Heart right ventricle (tissue), 16 donors: ENCODE measurements at regions not wholly inside any gene's neighbourhood (a gene's known extent, or its start where the extent isn't known, plus 50 kb on each side); places are given as distances from the start of the nearest gene placed in this dataset.

ENCODE experiments used
- ATAC-seq, 8 donors: fragments of 200-7000 bp; cut with Tn5 transposase; one replicate each; pipeline ENCODE4 v1.9.1; 2020; ENCODE audit warnings: mild to moderate bottlenecking in 8 of 8, moderate library complexity in 8 of 8, moderate number of reproducible peaks in 1 of 8
- DNase-seq, 2 donors: peaks; one replicate each; pipeline ENCODE4 v3.0.0-alpha.2; 2020
- H3K27ac ChIP-seq, 10 donors: fragments of 200-600 bp; sonication (generic) in 2 of 10; one replicate each; pipeline versions ENCODE4 v1.5.0 to v1.8.0; 2020 to 2022; ENCODE audit warnings: mild to moderate bottlenecking in 3 of 10
- H3K27me3 ChIP-seq, 7 donors: fragments of 200-600 bp; one replicate each; pipeline ENCODE4 v1.8.0; 2021 to 2022; ENCODE audit warnings: mild to moderate bottlenecking in 2 of 7
- H3K36me3 ChIP-seq, 9 donors: fragments of 200-600 bp; sonication (generic) in 1 of 9; one replicate each; pipeline versions ENCODE4 v1.5.0 to v1.8.0; 2020 to 2022; ENCODE audit warnings: mild to moderate bottlenecking in 2 of 9
- H3K4me1 ChIP-seq, 9 donors: fragments of 200-600 bp; sonication (generic) in 1 of 9; one replicate each; pipeline versions ENCODE4 v1.5.0 to v1.8.0; 2020 to 2022; ENCODE audit warnings: mild to moderate bottlenecking in 4 of 9
- H3K4me3 ChIP-seq, 10 donors: fragments of 200-600 bp; sonication (generic) in 2 of 10; one replicate each; pipeline versions ENCODE4 v1.5.0 to v1.8.0; 2020 to 2022; ENCODE audit warnings: mild to moderate bottlenecking in 7 of 10, moderate library complexity in 2 of 10
- H3K9me3 ChIP-seq, 11 donors: fragments of 200-600 bp in 10 of 11; sonication (generic) in 2 of 11; one replicate each; pipeline versions ENCODE4 v1.5.0 to v1.8.0; 2013 to 2022; ENCODE audit warnings: mild to moderate bottlenecking in 2 of 11, control low read depth in 1 of 11, moderate library complexity in 1 of 11
- WGBS, 2 donors: extraction: QIAGEN DNeasy Blood & Tissue Kit; methylation state at CpG; one replicate each; pipeline ENCODE4 v1.1.7; 2013; ENCODE audit warnings: inconsistent platforms in 1 of 2; 5-methylcytosine and 5-hydroxymethylcytosine counted together
- intact Hi-C, 10 donors: fragments of 100-400 bp; cut with DNase I; formaldehyde crosslinking; loops; one replicate each; pipeline versions ENCODE4 v1.11.1 to v1.14.2; 2022
- TF ChIP-seq, protein P1 (sequence below), 9 donors: fragments of 200-600 bp; sonication (generic) in 2 of 9; IDR thresholded peaks; one replicate each; pipeline versions ENCODE4 v1.5.0 to v1.8.0; 2021 to 2022; ENCODE audit warnings: antibody characterized with exemption in 9 of 9, mild to moderate bottlenecking in 5 of 9, moderate library complexity in 1 of 9
- donor health status: Arrhythmogenic right ventricular cardiomyopathy.
- donor health status: ischemic (EF 13 %, LVEDD 7.1; RV severe dilation, severe dysfunction).
- donor health status: healthy with polysubstance abuse.
- donor health status: DM: no; HTN: yes; CAD: no.
- donor health status: DM: no; HTN: no; CAD: no.
- donor health status: ischemic (EF 25% LVEDD 6.9; RV normal size, moderate dysfunction).
- donor health status: ischemic (EF 25% LVEDD 5.7; RV mildly dilated, moderate dysfunction).
- donor health status: healthy.
- donor health status: DM: yes; HTN: yes; CAD: no.
- donor health status: Ischemic cardiomyopathy.
- donor health status: ischemic (EF 35%, LVEDD 5.7; RV mildly dilated, moderate dysfunction).
- donor health status: nonischemic (EF 11% LVEDD 7.7; RV severe dilation, severe dysfunction).
- donor health status: DM: yes; HTN: yes; CAD: no.
- donor health status: PGD.
- donor health status: ischemic (EF 29% LVEDD 5.4; RV normal size, mild dysfunction).
- donor health status: nonischemic (EF 23%, LVEDD 6.1; RV moderate dilation, normal function).

DNA sequence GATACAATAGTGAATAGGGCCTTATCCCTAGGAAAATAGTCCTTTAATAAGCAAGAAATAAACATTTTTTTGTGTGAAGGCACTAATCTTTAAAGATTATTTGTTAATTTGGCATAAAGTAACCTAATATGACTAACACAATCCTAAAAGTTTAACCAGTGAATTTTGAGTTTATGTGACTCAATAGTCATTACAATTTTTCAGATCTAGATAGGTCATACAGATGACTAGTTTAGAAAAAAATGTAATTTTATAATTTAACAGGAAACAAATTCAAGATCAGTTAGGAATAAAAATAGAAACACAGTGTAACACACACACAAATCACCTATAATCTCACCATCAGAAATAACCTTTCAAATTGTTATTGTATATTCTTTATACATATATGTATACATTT, 620.7 kb upstream of the ALCAM start:
- no peak overlapping the region for H3K27ac ChIP-seq
- H3K4me3 ChIP-seq, result no peak overlapping the region
- no peak for ATAC-seq
- no peaks in the 10 kb centered on the region for H3K9me3 ChIP-seq
- H3K27me3 ChIP-seq, result no peaks in the 10 kb centered on the region
- TF ChIP-seq, protein P1, sequence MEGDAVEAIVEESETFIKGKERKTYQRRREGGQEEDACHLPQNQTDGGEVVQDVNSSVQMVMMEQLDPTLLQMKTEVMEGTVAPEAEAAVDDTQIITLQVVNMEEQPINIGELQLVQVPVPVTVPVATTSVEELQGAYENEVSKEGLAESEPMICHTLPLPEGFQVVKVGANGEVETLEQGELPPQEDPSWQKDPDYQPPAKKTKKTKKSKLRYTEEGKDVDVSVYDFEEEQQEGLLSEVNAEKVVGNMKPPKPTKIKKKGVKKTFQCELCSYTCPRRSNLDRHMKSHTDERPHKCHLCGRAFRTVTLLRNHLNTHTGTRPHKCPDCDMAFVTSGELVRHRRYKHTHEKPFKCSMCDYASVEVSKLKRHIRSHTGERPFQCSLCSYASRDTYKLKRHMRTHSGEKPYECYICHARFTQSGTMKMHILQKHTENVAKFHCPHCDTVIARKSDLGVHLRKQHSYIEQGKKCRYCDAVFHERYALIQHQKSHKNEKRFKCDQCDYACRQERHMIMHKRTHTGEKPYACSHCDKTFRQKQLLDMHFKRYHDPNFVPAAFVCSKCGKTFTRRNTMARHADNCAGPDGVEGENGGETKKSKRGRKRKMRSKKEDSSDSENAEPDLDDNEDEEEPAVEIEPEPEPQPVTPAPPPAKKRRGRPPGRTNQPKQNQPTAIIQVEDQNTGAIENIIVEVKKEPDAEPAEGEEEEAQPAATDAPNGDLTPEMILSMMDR (IDR thresholded peaks at IDR 0.05), result no peak
- no peak for DNase-seq
- intact Hi-C loops, result no loop called here
- H3K4me1 ChIP-seq, result no peaks in the 10 kb centered on the region
- H3K36me3 ChIP-seq, result no peaks in the 10 kb centered on the region

DNA sequence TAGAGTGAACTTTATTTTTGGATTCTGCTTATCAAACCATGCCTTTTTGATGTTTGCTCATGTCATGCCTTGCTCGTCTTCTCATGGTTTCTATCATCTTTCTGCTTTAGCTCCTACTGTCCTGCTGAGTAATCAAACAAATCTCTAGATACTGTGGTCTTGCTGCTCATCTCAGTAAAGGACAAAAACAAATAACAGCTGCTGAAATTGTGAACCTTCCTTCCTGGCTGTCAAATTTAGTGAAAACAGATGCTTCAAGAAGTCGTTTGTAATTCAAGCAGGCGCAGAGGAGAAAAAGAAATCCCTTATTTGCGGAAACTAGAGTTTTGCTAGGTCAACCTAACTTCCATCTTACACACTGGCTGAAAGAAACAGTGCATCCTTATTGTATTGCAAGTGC, 616.1 kb upstream of the ALCAM start:
- WGBS, 2 donors, result 37 to 48% methylated on average over 4 of the region's 4 CpGs
- Histone ChIP-seq H3K9me3 (peaks cover 0 to 4% (median 0%) of the 10 kb centered on the region in 11 donors), H3K27ac (no peak overlapping the region), H3K27me3 (no peaks in the 10 kb centered on the region), H3K4me3 (no peak overlapping the region), H3K4me1 (no peaks in the 10 kb centered on the region), H3K36me3 (no peaks in the 10 kb centered on the region)
- intact Hi-C loops, result no loop called here
- ATAC-seq (no peak), DNase-seq (no peak)
- TF ChIP-seq, protein P1 (IDR thresholded peaks at IDR 0.05), result no peak

DNA sequence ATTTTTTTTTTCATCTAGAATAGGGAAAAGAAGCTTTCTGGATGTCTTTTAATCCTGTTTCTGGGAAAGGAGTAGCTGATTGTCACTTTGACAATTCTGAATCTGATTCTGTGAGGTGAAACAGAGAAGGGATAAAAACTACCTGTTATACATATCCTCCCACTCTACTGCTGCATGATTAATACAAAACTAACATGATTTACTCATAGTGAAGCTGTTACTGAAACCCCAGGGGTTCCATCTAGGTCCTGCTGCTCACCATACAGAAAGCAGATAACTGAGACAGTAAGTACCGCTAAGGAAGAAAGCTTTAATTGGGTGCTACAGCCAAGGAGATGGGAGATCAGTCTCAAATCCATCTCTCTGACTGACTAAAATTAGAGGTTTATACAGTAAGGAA, 610.9 kb upstream of the ALCAM start:
- TF ChIP-seq, protein P1 (IDR thresholded peaks at IDR 0.05), result no peak
- no peaks in the 10 kb centered on the region for H3K27me3 ChIP-seq
- ATAC-seq (no peak), DNase-seq (no peak)
- intact Hi-C loops, result no loop called here
- no peaks in the 10 kb centered on the region for H3K36me3 ChIP-seq
- H3K4me1 ChIP-seq, result no peaks in the 10 kb centered on the region
- 94 to 97% methylated on average over 1 of the region's 1 CpG for WGBS, 2 donors
- H3K27ac ChIP-seq, result no peak overlapping the region
- H3K9me3 ChIP-seq, result peaks cover 0 to 4% (median 0%) of the 10 kb centered on the region in 11 donors
- H3K4me3 ChIP-seq, result no peak overlapping the region

DNA sequence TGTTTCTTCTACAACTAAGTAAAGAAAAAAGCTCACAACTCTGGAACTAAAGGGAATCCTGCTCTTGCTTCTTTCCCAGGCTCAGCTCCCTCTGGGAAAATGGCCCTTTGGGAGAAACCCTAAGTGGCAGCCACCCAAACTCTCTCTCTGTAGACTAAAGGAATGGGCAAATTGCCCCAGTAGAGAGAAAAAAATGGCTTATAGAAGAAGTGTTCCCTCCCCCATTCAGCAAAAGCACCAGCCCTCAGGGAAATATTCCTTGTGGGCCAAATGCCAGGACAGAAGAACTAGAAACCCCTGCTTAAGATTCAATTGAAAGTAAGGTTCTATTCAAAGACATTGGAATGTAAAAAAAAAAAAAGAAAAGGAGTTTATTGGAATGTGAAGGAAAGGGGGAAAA, 603.7 kb upstream of the ALCAM start:
- peaks cover 0 to 11% (median 0%) of the 10 kb centered on the region in 9 donors for H3K4me1 ChIP-seq
- TF ChIP-seq, protein P1 (IDR thresholded peaks at IDR 0.05), result no peak
- H3K4me3 ChIP-seq, result no peak overlapping the region
- no peaks in the 10 kb centered on the region for H3K36me3 ChIP-seq
- H3K27me3 ChIP-seq, result no peaks in the 10 kb centered on the region
- DNase-seq, result peak in 1 of 2 donors; percentile 5
- H3K9me3 ChIP-seq, result no peaks in the 10 kb centered on the region
- intact Hi-C loops, result no loop called here
- ATAC-seq, result no peak
- no peak overlapping the region for H3K27ac ChIP-seq

DNA sequence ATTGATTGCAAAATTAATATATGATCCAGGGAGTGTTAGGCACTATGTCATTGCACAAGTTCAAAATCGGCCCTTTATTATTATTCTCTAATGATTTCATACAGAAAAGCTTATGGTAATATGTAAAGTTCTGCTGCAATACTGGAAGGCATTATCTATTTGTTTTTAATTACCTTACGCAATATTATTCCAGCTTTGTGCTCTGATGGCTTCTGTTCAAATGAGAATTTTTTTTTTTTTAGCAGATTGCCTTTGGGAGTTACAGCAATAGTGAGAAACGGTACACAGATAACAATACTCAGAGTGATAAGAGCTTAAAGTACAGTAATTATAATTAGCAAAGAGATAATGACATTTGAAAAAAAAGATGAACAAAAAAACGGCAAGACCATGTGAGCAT, 602.2 kb upstream of the ALCAM start:
- no peak overlapping the region for H3K27ac ChIP-seq
- no peak for ATAC-seq
- H3K27me3 ChIP-seq, result no peaks in the 10 kb centered on the region
- no peak overlapping the region for H3K4me3 ChIP-seq
- 41 to 46% methylated on average over 4 of the region's 4 CpGs for WGBS, 2 donors
- no peak for DNase-seq
- TF ChIP-seq, protein P1 (IDR thresholded peaks at IDR 0.05), result no peak
- H3K4me1 ChIP-seq, result peaks cover 0 to 11% (median 0%) of the 10 kb centered on the region in 9 donors
- no peaks in the 10 kb centered on the region for H3K36me3 ChIP-seq
- intact Hi-C loops, result no loop called here
- no peaks in the 10 kb centered on the region for H3K9me3 ChIP-seq
